Duodenal mucosa (tissue), 2 donors: ENCODE measurements at regions not wholly inside any gene's neighbourhood (a gene's known extent, or its start where the extent isn't known, plus 50 kb on each side); places are given as distances from the start of the nearest gene placed in this dataset.

ENCODE experiments used
- H3K27ac ChIP-seq: one replicate; pipeline ENCODE4 v1.7.0; 2013; ENCODE audit warnings: low read depth, low read length
- H3K27me3 ChIP-seq, 2 donors: one replicate each; pipeline ENCODE4 v1.7.0; 2013; ENCODE audit warnings: low read length in 2 of 2, control low read depth in 1 of 2; ENCODE audit not compliant: insufficient read depth in 2 of 2, control insufficient read depth in 1 of 2
- H3K36me3 ChIP-seq, 2 donors: one replicate each; pipeline ENCODE4 v1.7.0; 2013; ENCODE audit warnings: low read length in 2 of 2, control low read depth in 1 of 2; ENCODE audit not compliant: insufficient read depth in 2 of 2, control insufficient read depth in 1 of 2
- H3K4me1 ChIP-seq, 2 donors: one replicate each; pipeline ENCODE4 v1.7.0; 2013; ENCODE audit warnings: low read length in 2 of 2, control low read depth in 1 of 2; ENCODE audit not compliant: insufficient read depth in 2 of 2, control insufficient read depth in 1 of 2
- H3K4me3 ChIP-seq, 2 donors: one replicate each; pipeline ENCODE4 v1.7.0; 2013; ENCODE audit warnings: low read length in 2 of 2, low read depth in 1 of 2
- H3K9ac ChIP-seq, 2 donors: one replicate each; pipeline ENCODE4 v1.7.0; 2013; ENCODE audit warnings: low read length in 2 of 2, low read depth in 1 of 2
- H3K9me3 ChIP-seq, 2 donors: one replicate each; pipeline ENCODE4 v1.7.0; 2013; ENCODE audit warnings: low read length in 2 of 2, control low read depth in 1 of 2; ENCODE audit not compliant: control insufficient read depth in 1 of 2

DNA sequence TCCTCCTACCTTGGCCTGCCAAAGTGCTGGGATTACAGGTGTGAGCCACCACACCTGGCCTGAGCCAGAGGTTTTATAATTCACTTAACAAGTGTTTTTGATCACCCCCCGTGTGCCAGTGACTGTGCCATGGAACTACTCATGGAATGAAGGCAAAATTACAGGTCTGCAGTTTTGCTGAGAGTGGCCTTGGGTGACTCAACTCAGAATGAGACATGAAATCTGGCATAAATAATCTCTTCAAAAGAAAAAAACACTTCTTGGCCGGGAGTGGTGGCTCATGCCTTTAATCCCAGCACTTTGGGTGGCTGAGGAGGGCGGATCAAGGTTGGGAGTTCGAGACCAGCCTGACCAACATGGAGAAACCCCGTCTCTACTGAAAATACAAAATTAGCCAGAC lies 166.9 kb upstream of the SALL4 start:
- H3K4me1 ChIP-seq = no peaks in the 10 kb centered on the region
- no peaks in the 10 kb centered on the region for H3K36me3 ChIP-seq
- H3K9ac ChIP-seq = no peak overlapping the region
- no peak overlapping the region for H3K4me3 ChIP-seq
- no peaks in the 10 kb centered on the region for H3K9me3 ChIP-seq
- no peaks in the 10 kb centered on the region for H3K27me3 ChIP-seq
- H3K27ac ChIP-seq = no peak overlapping the region

DNA sequence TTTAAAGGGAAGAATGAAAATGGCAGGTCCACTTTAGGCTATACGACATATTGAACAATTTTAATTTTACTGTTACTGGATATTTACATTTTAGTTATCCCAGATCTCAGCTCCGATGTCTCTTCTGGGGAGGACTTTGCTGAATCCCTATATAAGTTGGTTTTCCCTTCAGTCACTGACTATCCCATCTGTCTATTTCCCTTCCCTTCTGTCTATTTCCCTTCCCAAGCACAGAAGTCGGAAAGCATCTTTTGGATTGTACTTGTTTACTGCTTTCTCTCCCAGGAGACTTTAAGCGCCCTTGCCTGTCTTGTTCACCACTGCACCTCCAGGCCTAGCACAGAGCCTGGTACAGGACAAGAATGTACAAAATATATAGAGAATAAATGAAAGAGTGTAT lies 165.8 kb upstream of the SALL4 start:
- no peak overlapping the region for H3K4me3 ChIP-seq
- no peaks in the 10 kb centered on the region for H3K9me3 ChIP-seq
- H3K27me3 ChIP-seq = no peaks in the 10 kb centered on the region
- no peaks in the 10 kb centered on the region for H3K4me1 ChIP-seq
- H3K9ac ChIP-seq = no peak overlapping the region
- no peaks in the 10 kb centered on the region for H3K36me3 ChIP-seq
- no peak overlapping the region for H3K27ac ChIP-seq

DNA sequence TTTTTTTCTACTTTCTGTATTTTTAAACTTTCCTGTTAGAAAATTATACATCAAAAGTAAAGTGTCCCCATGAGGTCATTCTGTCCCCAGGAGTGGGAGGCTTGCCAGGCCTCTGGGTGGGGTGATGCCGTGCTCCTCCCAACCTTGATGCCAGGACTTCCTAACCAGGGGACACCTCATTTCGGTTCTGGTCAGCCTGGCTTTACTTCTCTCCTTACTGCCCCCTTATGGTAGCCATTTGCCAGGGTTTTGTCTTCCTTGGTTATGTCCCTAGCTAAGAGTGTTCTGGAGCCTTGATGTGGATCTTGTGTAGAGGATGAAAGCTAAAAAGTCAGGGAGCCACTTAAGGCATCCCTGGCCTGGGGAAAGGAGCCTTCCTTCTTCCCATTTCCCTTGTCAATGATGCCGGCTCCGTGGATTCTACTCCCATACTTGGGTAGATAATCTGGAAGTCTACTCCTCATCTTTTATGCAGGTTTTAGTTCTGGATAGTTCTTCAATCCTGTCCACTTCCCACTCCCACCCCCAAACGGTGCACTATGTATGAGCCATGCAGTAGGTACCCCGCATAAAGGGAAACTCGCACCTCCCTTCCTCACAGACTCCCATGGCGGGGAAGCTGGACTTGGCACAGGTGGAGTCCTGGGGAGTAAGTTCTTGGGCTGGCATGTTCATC lies 164.1 kb upstream of the SALL4 start:
- Histone ChIP-seq H3K27me3 (no peaks in the 10 kb centered on the region), H3K9me3 (no peaks in the 10 kb centered on the region), H3K4me1 (no peaks in the 10 kb centered on the region), H3K9ac (no peak overlapping the region), H3K4me3 (no peak overlapping the region), H3K36me3 (no peaks in the 10 kb centered on the region), H3K27ac (no peak overlapping the region)

DNA sequence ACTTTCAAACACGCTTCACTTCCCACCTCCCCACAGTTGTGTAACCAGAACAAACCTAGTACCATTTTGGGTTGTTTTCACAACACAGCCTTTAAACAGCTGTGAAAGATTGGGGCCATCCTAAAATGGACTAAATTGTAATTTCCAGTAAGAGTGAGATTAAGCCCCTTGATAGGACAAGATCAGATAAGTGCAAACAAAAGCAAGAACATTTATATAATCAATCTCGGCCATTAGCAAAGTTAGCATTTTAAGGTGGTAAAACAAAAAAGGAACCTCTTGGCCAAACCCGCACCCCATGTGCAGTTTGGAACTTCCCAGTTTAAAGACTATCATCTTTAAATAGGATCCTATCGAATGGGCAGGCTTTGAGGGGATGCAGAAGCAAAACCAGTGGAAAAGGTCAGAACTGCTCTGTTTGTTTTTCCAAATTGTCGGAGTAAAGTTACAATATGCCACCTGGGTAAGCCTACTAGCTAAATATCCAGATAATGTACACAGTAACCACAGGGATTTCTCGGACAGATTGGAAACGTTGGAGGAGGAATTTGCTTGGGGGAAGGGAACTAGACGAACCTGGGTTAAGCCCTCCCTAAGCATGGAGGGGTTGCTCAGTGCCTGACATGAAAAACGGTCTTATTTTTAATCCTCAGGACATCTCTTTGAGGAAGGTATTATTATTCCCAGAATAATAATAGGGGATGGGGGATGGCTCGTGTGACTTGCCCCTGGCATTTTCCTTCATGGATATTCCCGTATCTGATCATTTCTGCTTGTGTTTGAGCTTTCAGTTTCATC lies 159.8 kb upstream of the SALL4 start:
- Histone ChIP-seq H3K27ac (no peak overlapping the region), H3K36me3 (no peaks in the 10 kb centered on the region), H3K9me3 (no peaks in the 10 kb centered on the region), H3K9ac (no peak overlapping the region), H3K4me1 (no peaks in the 10 kb centered on the region), H3K4me3 (peak overlapping the region in 1 of 2 donors; percentile 31), H3K27me3 (no peaks in the 10 kb centered on the region)

DNA sequence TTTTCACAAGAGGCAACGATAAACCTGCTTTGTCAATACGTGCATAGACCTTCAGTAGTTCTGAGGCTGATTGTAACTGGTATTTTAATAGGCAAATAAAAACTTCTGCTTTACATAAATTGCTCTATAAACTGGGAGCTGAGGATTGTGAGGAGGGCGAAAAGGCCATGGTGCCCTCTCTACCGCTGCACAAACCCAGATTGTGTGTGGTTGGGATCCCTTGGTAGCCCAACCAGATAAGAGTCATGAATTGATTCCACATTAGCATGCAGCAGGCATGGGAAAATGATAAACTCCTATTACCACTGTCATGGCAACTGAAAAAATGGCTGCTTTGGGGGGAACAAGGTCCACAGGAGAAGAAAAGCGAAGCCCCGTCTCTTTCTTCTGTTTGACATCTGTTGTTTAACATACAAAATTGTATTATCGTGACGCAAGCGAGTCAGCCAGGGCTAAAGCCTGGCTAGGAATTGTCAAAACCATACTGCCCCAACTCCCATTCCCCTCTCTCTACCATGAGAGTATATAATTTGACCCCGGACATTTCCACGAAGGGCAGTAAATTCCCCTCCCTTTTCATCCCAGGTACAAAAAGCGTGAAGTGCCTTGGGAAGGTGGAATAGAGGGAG lies 157.8 kb upstream of the SALL4 start:
- Histone ChIP-seq H3K27me3 (no peaks in the 10 kb centered on the region), H3K27ac (no peak overlapping the region), H3K36me3 (no peaks in the 10 kb centered on the region), H3K4me3 (no peak overlapping the region), H3K4me1 (no peaks in the 10 kb centered on the region), H3K9ac (no peak overlapping the region), H3K9me3 (no peaks in the 10 kb centered on the region)

DNA sequence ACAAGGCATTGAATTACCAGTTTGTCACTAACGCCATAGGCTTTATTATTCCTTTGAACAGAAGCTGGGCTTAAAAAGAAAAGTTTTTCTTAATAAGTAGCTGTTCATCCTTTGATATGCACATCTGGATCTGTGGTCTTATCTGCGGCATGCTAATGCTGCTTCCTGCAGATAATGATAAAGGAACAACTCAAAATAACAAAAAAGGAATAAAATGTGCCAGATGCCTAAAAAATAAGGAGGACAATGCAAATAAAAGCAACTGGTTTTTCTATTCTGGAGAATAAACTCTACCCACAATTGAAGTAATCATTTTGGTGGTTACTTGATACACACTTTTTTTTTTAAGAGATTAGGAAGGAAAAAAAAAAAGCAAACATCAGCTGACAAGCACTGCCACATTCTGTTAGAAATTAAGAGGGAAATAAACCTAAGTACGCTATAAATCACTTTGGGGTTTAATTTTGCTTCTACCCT lies 156.8 kb upstream of the SALL4 start:
- H3K9ac ChIP-seq = no peak overlapping the region
- H3K4me3 ChIP-seq = no peak overlapping the region
- no peaks in the 10 kb centered on the region for H3K4me1 ChIP-seq
- no peaks in the 10 kb centered on the region for H3K9me3 ChIP-seq
- no peaks in the 10 kb centered on the region for H3K27me3 ChIP-seq
- no peaks in the 10 kb centered on the region for H3K36me3 ChIP-seq
- H3K27ac ChIP-seq = no peak overlapping the region

DNA sequence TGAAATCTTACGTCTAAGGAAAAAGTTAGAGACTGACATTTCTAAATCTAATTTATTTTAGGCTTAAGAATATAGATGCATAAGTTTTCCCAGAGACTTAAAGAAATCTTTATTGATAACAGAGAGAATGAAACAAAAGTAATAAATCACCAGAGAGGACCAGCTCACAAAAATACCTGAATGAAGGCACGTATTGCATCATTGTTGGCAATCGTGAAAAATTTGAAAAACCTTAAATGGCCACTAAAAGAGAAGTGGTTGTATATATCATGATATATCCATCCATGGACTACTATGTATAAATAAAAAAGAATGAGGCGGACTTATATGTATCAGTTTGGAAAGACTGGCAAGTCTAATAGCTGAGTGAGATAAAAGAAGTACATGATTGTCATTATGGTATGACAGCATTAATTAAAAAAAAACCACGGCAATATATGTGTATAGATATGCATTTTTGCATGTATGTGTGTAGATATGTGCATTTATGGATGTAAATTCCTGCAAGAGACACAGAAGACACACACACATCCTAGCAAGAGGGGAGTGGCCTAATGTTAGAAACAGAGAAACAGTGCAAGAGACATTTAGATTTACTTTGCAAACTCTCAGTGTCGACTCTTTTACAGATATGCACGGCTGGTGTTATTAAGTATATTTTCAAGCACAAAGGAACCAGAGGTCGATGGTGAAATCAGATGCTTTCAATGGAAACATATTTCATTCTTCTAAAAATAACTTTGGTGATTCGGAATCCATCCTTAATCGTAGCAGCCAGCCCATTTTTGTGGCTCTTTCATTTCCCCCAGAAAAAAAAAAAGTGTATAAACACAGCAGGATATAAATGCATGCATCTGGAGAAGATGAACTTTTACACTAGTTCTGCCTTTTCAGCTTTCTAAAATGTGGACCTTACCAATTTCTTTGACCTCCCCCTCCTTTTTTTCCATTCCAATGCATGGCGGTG lies 156.1 kb upstream of the SALL4 start:
- Histone ChIP-seq H3K27ac (no peak overlapping the region), H3K4me1 (no peaks in the 10 kb centered on the region), H3K27me3 (no peaks in the 10 kb centered on the region), H3K4me3 (no peak overlapping the region), H3K9me3 (no peaks in the 10 kb centered on the region), H3K9ac (no peak overlapping the region), H3K36me3 (no peaks in the 10 kb centered on the region)

DNA sequence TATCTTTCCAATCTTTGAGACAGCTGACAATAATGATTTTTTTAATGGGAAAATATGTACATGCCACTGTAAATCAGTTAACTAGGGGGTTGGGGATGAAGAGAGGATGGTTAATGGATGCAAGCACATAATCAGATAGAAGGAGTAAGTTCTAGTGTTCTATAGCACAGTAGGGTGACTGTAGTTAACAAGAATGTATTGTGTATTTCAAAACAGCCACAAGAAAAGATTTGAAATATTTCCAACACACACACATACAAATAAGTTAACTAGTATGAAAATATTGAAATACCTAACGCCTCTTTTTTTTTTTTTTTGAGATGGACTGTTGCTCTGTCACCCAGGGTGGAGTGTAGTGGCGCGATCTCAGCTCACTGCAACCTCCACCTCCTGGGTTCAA lies 153.4 kb upstream of the SALL4 start:
- no peaks in the 10 kb centered on the region for H3K27me3 ChIP-seq
- no peaks in the 10 kb centered on the region for H3K36me3 ChIP-seq
- H3K9me3 ChIP-seq = no peaks in the 10 kb centered on the region
- no peak overlapping the region for H3K9ac ChIP-seq
- no peak overlapping the region for H3K4me3 ChIP-seq
- no peaks in the 10 kb centered on the region for H3K4me1 ChIP-seq
- no peak overlapping the region for H3K27ac ChIP-seq

DNA sequence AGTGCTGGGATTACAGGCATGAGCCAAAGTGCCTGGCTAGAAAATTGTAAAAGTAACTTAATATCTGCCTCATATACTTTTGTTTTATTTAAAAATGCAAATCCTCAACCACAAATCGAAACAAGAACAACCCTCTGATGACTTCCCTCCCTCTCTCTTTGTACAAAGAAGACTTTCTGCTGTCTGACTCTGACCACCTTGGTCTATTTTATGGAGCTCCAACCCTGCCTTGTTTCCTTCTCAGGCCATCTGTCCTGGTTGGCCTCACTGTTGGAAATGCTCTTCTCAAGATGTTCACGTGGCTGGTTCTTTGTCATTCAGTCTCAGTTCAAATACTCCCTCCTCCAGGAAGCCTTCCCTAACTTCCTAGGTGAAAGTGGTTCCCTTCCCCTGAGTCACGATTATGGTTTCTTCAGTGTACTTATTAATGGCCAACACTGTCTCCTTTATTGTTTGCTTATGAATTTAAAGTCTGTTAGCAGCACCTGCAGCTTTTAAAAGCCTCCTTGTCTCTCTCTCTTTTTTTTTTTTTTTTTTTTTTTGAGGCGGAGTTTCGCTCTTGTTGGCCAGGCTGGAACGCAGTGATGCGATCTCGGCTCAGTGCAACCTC lies 151.5 kb upstream of the SALL4 start:
- Histone ChIP-seq H3K9ac (no peak overlapping the region), H3K9me3 (no peaks in the 10 kb centered on the region), H3K27ac (no peak overlapping the region), H3K27me3 (no peaks in the 10 kb centered on the region), H3K36me3 (no peaks in the 10 kb centered on the region), H3K4me3 (no peak overlapping the region), H3K4me1 (no peaks in the 10 kb centered on the region)
